ENCODE measurements at regions not wholly inside any gene's neighbourhood (a gene's known extent, or its start where the extent isn't known, plus 50 kb on each side); places are given as distances from the start of the nearest gene placed in this dataset.
A peak's percentile ranks its signal among the peaks of the same experiment; 100 is the strongest.

DNA sequence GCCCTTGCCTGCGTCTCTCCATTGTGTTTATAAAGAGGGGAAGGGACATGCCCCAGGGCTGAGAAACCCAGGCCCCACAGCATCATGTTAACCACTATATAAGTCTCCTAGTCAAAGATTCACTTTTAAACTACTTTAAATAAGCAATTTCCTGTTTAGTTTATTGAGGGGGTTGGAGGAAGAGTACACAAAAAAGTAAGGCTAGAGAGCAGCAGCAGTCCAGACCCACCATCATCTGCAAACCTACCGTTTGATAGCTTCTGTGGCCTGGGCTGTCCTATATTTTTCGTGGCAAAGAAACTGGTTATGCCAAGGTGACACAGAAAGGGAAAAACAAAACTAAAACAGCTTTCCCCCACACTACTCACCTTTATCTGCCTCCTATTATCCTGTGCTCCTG is 646.1 kb downstream of the IRS1 start:
- DNase-seq: no peak

DNA sequence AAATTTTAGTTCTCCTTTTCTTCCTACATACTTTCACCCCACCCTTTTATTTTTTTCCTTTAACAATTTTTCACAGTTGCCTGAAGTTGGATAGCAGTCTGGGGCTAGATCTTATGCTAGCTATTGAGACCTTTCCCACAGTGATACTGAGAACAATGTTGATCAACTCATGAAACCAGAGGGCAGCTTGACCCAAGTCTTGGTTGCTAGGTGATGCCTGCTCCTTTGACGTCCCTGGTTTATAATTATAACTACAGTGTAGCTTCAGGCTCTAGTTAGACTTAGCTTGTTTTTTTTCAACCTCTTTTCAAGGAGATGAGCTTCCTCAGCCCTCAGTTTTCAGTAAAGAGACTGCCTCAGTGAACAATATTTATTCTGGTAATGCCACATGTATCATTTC is 648.5 kb downstream of the IRS1 start:
- DNase-seq: no peak

DNA sequence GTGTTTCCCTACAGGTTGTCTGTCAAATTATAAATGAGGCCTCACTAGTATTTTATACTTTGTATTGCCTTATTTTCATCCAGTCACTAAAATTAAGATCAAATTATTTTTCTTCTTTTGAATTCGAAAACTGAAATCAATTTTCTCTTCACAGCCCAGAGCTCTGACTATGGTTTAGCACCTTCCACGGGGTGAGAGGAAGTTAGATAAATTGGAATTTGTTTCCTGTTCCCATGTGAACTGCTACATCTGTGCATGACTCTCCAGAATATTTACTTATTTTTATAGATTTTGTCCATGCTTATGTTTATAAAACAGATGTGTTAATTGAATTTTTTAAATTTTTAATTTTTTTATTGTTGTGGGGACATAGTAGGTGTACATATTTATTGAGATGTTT is 656.5 kb downstream of the IRS1 start:
- DNase-seq: no peak

DNA sequence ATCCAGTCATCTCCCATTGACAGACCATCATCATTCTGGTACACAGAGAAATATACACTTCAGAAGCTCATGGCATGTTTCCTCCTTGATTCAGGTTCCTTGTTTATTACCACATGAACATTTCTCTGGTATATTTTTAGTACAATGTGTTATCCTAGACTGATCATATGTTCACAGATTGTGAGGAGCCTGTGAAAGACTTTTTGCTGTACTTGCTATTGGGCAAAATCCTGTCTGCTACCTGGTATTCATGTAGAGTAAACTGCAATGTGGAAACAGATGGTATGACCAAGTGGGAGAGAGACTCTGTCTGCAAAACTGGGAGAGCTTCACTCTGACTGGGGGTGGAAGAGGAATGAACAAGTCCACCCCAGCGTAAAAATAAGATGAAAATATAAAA is 657.2 kb downstream of the IRS1 start:
- no peak for DNase-seq

DNA sequence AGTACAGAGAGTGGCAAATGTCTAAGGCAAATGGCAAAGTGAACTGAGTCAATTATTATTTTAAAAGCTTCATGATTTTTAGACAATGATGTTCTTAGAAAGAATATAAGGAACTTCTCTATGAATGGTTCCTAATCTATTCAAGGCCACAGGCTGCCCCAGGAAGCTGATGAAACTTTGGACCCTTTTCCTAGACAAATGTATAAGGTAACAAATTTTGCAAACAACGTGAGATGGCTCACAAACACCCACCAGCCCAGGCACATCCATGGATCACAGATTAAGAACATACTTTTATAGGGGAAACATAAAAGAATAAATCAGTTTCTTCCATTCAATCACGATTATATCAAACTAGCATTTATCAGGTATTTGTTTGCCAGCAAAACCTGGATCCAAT is 659.0 kb downstream of the IRS1 start:
- DNase-seq: no peak

DNA sequence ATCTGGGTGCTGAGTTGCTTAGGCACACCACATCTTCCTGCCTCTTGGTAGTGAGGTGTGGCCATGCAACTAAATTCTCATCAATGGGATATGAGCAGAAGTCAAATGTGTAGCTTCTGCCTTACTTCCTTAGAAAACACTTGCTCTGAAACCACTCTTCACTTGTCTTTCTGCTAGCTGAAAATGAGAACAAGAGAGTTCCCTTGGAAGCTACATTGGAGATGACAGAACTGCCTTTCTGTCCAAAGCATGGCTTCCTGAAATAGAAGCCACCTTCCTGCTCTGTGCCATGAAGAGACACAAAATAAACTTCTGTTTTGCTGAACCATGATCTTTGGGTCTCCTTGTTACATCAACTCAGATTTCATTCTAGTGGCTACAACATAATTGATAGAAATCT is 659.9 kb downstream of the IRS1 start:
- DNase-seq: no peak

DNA sequence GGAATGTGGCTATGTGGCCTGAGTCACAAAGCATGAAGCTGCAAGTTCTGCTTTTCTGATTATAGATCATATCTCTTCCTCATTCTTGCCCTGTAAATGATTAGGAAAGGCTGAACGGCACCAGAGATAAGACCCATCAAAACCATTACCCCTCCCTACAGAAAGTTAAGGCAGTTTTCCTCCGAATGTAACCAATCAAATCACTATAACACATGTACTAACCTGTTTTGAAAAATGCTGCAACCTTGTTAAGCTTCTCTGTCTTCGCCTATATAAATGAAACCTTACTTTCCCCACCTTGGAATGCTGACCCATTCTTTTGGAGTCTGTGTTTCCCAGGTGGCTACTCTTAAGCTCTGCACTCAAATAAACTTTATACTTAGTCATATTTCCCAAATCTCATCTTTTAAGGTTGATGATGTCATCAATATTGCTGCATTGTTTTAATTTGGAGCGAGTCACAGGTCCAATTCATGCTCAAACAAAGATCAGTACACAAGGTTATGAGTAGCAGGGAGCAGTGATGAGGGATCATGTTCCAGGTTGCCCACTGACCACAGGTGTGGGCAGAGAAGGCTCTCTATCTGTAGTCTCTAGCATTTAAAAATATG is 662.3 kb downstream of the IRS1 start:
- DNase-seq: peak in 1 of 2 donors; percentile 29

DNA sequence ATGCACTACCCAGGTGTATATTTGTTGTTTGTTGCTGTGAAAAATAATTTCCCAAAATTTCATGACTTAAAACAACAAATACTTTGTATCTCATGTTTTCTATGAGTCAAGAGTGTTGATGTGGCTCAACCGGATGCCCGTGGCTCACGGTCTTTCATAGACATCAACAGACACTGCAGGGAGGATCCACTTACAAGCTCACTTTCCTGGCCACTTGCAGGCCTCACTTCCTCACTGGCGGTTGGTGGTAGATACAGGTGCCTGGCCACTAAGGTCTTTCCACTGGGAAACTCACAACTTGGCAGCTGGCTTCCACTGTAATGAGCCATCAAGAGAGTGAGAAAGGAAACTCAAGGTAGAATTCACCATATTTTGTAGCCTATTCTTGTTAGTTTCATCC is 662.9 kb downstream of the IRS1 start:
- DNase-seq: peak in 1 of 2 donors; percentile 26

DNA sequence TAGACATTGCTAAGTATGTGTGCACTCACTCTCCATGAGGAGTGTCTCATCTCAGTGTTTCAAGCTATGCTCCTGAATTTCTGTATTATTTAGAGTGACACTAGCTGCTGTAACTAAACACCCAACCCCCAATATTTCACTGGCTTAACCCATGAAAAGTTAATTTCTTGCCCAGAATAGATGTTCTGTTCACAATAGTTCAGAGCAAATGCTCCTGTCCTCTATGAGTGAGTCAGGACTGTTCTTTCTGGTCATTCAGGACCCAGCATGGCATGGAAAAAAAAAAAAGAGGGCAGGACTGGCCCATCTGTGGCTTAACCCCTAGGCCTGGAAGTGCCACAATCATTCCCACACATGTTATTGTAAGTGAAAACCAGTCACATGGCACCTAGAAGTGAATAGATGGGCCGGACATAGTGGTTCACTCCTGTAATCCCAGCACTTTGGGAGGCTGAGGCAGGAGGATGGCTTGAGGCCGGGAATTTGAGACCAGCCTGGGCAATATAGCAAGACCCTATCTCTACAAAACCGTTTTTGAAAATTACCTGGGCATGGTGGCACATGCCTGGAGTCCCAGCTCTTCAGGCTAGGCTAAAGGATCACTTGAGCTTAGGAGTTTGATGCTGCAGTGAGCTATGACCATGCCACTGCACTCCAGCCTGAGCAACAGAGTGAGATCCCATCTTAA is 663.6 kb downstream of the IRS1 start:
- no peak for DNase-seq

DNA sequence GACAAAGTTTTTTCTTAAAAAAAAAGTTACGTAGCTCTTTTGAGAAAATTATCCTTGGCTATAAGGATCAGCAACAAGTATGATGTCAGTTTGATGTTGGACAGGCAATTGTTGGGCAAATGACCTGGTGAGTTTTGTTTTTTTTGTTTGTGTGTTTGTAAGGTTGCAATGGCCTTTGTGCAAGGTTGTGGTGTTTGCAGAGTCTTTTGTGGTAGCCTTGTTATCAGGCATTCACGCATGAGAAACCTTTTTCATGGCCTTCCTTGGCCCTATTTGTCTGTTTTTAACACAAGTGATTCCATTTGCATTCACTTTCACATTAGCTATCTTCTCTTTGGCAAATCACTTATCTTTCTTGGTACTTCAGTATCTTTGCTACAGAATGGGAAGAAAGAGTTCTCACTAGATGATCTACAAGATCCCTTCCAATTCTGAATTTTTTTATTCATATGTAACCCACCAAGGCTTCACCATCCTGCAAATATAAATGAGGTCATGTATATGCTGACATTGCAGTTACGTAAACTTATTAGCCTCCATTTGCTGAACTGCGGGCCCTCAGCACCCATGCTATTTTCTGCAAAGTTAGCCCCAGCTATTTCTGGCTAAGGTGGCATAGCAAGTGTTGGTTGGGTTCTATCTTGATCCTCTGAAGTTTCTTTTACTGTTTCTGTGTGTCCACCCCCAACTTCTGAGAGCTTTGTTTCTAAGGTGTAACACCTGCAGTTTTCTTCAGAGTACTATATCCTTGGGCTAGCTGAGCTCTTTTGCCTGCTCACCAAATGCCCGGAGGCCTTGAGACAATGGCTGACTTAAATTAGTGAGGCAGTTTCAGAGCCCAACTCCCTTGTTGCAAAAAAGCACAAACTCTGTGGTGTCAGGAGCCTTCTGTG is 667.1 kb downstream of the IRS1 start:
- DNase-seq: no peak

DNA sequence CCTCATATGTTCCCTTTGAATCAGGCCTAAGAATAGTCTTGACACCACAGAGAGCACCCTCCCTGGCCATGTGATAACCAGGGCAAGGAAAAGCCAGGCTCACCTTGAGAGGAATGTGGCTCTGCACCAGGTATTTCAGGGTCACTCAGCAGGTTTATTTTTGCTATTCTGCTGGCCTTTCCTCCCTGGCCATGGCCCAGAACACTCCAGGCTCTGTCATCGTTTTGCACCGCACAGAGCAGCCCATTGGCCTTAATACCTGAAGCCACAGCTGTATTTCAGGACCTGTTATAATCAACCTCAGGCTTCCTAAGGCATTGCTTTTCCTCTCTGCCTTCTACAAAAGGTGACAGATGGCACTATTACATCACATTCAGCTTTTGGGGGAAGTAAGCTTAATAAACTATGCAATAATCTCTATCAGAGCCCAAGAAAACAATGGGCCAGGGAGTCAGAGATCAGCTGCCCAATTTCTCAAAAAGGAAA is 668.3 kb downstream of the IRS1 start:
- no peak for DNase-seq

DNA sequence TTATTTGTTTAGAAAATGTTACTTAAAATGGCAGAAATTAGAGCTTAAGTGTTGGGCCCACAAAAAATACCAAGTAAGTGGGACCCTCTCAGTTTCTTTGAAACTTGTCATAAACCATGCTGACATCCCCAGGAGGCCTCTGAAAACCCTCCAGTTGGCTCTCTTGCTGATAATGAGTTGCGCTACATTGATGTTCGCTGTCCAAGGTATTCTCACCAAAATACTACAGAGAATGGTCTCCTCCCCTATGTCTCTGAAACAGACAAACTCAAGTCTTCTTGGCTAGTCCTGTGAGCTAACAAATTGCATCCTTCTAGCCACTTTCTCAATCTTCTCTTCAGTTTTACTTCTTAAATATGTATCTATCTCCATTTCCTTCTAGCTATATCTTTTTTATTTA is 669.4 kb downstream of the IRS1 start:
- no peak for DNase-seq

DNA sequence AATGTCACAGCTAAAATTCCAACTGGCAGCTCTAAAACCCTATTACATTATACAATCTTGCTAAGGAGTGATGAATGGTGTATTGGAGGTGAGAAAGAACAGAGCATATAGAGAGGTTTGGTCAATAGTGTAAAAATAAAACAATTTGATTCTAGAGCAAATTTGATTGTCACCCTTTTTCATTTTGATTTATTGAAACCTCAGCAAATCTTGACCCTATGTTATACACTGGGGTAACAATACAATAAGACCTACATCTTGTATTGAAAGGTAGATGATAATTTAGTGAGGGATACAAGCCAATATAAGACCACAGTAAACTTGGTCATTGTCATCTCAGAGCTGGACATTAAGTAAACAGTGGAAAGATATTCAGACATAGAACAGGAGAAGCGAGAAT is 671.9 kb downstream of the IRS1 start:
- no peak for DNase-seq

DNA sequence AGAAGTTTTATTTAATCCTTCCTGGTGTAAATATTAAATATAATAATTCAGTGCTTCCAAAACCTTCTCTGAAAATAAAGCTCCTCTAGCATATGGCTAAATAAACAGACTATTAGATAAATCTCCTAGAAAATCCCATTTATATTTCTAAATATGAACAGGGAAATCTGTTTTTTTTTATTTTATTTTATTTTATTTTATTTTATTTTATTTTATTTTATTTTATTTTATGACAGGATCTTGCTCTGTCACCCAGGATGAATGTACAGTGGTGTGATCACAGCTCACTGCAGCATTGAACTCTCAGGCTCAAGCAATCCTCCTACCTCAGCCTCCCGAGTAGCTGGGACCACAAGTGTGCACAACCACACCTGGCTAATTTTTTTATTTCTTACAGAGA is 673.5 kb downstream of the IRS1 start:
- DNase-seq: no peak

DNA sequence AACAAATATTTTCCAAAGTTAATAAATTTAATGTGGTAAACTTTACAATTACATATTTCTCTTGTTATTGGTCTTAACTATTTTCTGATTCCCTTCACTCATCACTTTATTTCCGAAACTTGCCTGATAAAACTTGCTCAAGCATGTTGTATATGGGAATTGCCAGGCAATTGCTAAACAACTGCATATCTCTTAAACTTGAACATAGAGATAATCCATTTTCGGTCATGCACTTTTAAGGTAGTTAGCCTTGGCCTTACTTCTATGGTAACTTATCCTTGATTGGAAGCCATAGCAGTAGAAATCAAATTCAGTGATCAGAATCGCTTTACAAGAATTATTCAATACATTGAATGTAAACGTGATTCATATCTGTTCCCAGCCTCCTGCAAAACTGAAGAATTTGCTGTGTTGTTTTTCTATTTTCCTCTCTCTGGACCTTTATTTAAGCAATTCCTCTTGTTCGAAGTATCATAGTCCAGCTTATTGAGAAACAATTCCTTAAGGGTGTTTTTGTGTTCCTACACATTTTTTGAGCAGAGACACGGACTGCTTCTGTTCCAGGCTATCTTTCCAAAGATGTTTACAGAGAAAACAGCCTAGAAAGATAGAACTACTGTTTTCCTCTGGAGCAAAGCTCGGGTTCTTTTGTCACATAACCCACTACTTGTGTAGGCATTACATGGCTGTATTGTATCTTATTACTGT is 674.3 kb downstream of the IRS1 start:
- DNase-seq: no peak

DNA sequence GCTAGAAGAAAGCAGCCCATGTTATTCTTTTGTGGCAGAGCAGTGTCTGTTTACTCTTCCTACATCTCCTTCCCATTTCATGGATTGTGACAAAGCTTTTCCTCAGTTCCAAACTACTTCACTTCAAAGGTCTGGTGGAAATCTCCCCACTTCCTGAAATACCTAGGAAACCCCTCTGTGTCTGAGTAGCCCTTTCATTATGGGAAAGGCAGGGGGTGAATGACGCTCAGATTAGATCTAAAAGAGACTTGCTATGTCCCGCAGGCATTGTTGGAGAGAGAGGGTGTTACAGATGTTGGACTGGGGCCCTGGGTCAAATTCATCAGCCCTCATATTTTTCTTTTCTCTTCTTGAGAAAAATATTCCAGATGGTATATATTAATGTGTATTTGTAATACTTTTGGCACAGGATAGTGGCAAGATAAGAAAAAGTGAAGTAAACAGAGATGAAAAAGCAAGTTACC is 675.0 kb downstream of the IRS1 start:
- no peak for DNase-seq

DNA sequence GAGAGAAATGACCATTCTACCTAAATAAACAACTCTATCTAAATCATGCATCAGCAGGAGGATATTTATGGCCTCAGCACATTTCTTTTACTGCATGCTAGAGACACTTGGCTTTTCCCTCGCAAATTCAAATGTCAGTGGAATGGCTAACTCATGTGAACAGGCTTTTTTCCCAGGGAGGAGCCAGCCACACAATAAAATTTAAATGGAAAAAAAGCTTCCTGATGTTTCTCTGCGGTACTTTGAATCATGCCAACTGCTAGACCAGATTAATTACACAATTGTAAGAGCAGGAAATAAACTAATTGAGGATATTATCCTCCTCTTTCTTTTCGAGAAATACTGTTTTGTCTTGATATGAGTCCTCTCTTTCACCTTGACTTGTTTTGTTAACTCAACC is 676.3 kb downstream of the IRS1 start:
- DNase-seq: no peak

DNA sequence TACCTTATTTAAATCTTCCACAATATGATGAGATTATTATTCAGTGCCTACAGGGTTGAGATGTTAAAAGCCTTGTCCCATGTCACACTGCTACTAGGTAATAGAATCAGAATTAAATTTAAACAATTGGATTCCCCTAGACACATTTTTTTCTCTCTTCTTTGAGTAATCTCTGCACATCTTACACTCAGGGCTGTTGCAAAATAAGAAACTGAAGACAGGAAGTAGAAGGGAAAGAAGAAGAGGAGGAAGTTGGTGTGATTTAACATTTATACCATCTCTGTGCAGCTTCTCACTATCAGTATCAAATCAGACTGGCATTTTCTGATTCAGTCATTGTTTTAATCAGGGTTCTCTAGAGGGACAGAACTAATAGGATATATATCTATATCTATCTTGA is 677.6 kb downstream of the IRS1 start:
- no peak for DNase-seq

DNA sequence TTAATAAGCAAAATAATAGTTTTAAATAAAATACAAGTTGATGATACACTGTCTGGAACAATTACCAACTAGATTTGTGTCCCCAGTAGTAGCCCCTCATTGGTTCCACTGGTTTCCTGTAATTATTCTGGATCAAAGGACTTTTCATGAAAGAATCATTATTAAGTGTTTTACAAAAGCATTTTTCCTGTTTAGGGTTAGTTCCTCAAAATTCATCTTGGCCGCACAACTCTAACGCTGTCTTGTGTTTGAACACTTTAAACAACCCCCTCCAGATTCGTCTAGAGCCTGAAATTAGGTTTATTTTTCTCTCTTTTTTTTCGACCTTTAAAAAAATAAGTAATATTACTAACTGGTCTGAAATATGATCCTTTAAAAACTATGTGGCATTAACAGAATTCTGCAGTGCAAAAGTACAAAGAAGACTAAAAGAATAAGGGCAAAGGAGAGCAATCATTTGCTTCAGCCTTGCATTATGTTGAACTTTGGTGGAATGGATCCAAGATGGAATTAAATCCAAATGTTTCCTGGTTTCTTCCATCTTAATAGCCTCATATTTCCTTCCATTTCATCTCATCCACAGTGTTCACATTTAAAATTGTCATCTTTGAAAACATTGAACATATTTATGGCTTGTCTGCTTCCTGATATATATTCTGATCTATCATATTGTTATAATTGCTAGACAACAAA is 678.4 kb downstream of the IRS1 start:
- DNase-seq: no peak

DNA sequence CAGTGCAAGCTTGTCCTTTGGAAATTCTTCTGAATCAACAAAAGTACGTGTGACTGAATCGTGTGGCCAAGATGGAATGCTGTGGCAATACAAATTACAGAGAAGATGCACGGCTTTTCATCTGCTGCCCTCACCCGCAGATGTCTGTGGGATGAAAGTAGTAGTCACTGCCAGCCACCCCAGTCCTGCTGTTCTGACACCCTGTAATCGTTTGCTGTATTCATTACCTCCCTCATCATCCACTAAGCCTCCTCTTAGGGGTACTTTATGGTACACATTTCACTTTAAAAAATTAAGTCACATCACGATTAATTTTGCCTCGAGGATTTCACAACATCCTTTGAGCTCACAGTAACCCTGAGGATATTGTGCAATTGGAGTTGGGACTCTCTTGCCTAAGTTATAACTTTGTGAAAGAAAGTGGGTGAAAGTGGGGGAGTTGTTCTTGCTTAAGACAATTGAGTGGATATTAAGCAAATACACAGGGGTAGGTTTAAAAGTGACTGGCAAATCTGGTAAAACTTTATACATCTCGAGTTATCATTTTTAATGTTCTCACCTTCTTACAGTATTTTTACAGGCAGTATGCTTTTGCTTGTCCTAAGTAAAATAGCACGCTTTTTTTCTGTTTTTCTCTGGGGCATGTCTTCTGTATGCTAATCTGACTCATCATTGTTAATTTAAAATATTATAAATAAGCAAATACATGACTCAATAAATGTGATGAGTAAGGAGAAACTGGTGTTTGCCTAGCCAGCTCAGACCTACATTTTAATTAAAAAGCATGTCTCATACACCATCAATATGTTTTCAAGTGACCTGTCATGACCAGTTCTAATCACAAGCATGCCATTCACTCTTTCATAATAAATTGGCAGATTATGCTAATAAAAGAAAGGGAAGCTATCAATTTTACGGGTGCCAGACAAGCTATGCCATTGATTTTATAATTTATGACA is 680.9 kb downstream of the IRS1 start:
- DNase-seq: peak in 1 of 2 donors; percentile 16

DNA sequence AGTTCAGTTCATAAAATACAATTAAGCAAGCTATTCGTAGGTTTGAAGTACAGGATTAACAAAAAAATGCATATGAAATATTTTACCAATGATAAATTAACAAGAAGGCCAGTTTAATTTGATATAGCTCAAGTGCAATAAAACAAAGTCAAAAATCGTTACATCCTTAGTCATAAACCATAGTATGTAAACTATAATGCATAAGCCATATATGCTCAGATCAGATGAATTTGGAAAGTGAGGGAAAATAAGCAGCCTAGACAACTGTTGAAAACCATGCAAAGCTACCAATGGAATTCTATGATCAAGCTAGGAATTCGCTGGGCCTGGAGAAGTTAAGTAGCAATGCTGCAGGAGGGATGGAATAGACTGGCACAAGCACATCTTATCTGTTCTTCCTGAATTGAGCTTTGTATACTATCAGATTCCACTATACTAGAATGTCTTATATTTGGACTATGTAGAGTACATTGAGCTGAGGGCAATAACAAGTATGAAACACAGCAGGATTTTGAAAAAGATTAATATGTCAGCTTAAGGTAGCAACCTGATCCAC is 682.0 kb downstream of the IRS1 start:
- DNase-seq: no peak
